ENCODE measurements at regions not wholly inside any gene's neighbourhood (a gene's known extent, or its start where the extent isn't known, plus 50 kb on each side); places are given as distances from the start of the nearest gene placed in this dataset.

GRCh38 chr17:77479372-77480198, 338.8 kb downstream of the SEC14L1 start:
- peak overlapping the region; percentile 90 for H3K27ac Mint-ChIP-seq
- DNase-seq, result no peak
- H3K4me1 Mint-ChIP-seq, result peaks cover 64% of the 10 kb centered on the region
- no peak for TF ChIP-seq CTCF (IDR thresholded peaks at IDR 0.05)
- no peaks in the 10 kb centered on the region for H3K27me3 Mint-ChIP-seq (ENCODE audit: low read depth, poor library complexity)
- H3K36me3 Mint-ChIP-seq (ENCODE audit: low read depth), result peaks cover 5% of the 10 kb centered on the region
- no peaks in the 10 kb centered on the region for H3K9me3 Mint-ChIP-seq
- no peak overlapping the region for H3K4me3 Mint-ChIP-seq

GRCh38 chr17:77480199-77480508, 339.4 kb downstream of the SEC14L1 start:
- no peak for TF ChIP-seq CTCF (IDR thresholded peaks at IDR 0.05)
- Mint-ChIP-seq H3K27ac (peak overlapping the region; percentile 90), H3K9me3 (no peaks in the 10 kb centered on the region), H3K4me3 (no peak overlapping the region), H3K27me3 (ENCODE audit: low read depth, poor library complexity) (no peaks in the 10 kb centered on the region), H3K4me1 (peaks cover 58% of the 10 kb centered on the region), H3K36me3 (ENCODE audit: low read depth) (peaks cover 5% of the 10 kb centered on the region)
- no peak for DNase-seq

GRCh38 chr17:77480509-77481215, 339.9 kb downstream of the SEC14L1 start:
- TF ChIP-seq CTCF (IDR thresholded peaks at IDR 0.05), result no peak
- H3K27me3 Mint-ChIP-seq (ENCODE audit: low read depth, poor library complexity), result no peaks in the 10 kb centered on the region
- H3K4me1 Mint-ChIP-seq, result peaks cover 53% of the 10 kb centered on the region
- no peaks in the 10 kb centered on the region for H3K9me3 Mint-ChIP-seq
- peaks cover 5% of the 10 kb centered on the region for H3K36me3 Mint-ChIP-seq (ENCODE audit: low read depth)
- no peak overlapping the region for H3K4me3 Mint-ChIP-seq
- no peak overlapping the region for H3K27ac Mint-ChIP-seq
- DNase-seq, result no peak

GRCh38 chr17:77481476-77482374, 341.0 kb downstream of the SEC14L1 start:
- peak overlapping the region; percentile 93 for H3K27ac Mint-ChIP-seq
- H3K36me3 Mint-ChIP-seq (ENCODE audit: low read depth), result peaks cover 13% of the 10 kb centered on the region
- peaks cover 48% of the 10 kb centered on the region for H3K4me1 Mint-ChIP-seq
- no peak for DNase-seq
- H3K4me3 Mint-ChIP-seq, result no peak overlapping the region
- TF ChIP-seq CTCF (IDR thresholded peaks at IDR 0.05), result no peak
- H3K27me3 Mint-ChIP-seq (ENCODE audit: low read depth, poor library complexity), result no peaks in the 10 kb centered on the region
- no peaks in the 10 kb centered on the region for H3K9me3 Mint-ChIP-seq

- no peaks in the 10 kb centered on the region for H3K9me3 Mint-ChIP-seq
- no peak for TF ChIP-seq CTCF (IDR thresholded peaks at IDR 0.05)
- peaks cover 13% of the 10 kb centered on the region for H3K36me3 Mint-ChIP-seq (ENCODE audit: low read depth)
- peaks cover 40% of the 10 kb centered on the region for H3K4me1 Mint-ChIP-seq
- H3K27ac Mint-ChIP-seq, result no peak overlapping the region
- no peak for DNase-seq
- no peak overlapping the region for H3K4me3 Mint-ChIP-seq
- no peaks in the 10 kb centered on the region for H3K27me3 Mint-ChIP-seq (ENCODE audit: low read depth, poor library complexity)
These were observed 341.8 kb downstream of the SEC14L1 start for GRCh38 chr17:77482375-77483127.
